K562 (cell line): ENCODE measurements at regions not wholly inside any gene's neighbourhood (a gene's known extent, or its start where the extent isn't known, plus 50 kb on each side); places are given as distances from the start of the nearest gene placed in this dataset.

Source experiments
- ATAC-seq: fragments of 200-7000 bp; cut with Tn5 transposase; 3 replicates; pipeline ENCODE4 v1.9.1; 2020; ENCODE audit warnings: moderate library complexity
- BruUV-seq: library from RNA; stranded (reverse); fragments of 400-500 nt; replicated peaks from 2 replicates; lab custom pipeline; 2021; lab: Mats Ljungman, UMichigan
- CTCF ChIA-PET: fragments of 300-600 bp; formaldehyde crosslinking; extraction: SDS; loops from one replicate; lab custom pipeline; 2021; ENCODE audit warnings: low intra/inter-chr PET ratio; lab: Yijun Ruan, JAX
- POLR2A ChIA-PET: fragments of 300-600, 350-650 bp; sonication (Branson Sonifier 250); formaldehyde crosslinking; extraction: SDS; loops from one replicate; lab custom pipeline; 2021; ENCODE audit warnings: antibody characterized with exemption, inconsistent platforms; lab: Yijun Ruan, JAX
- DNase-seq, 4 experiments: peaks; one replicate each; pipeline versions ENCODE4 v3.0.0 to v3.0.0-alpha.2; 2011 to 2018; ENCODE audit warnings: low spot score in 3 of 4, mixed read lengths in 3 of 4; ENCODE audit errors: extremely low read depth in 1 of 4
- FAIRE-seq: peaks from 2 replicates; lab custom pipeline; 2011; peaks lifted over from hg19 to GRCh38; lab: Jason Lieb, UNC
- H2AFZ ChIP-seq: 2 replicates; pipeline ENCODE4 v1.6.0; 2011; ENCODE audit warnings: low read depth, low read length, control low read depth, inconsistent platforms
- H3K27ac ChIP-seq: fragments of 200-600 bp; 3 replicates; pipeline ENCODE4 v1.8.0; 2011; ENCODE audit warnings: low read depth, mild to moderate bottlenecking, control low read depth, inconsistent platforms, low read length, moderate library complexity, mixed read lengths; ENCODE audit errors: extremely low read depth
- H3K27me3 ChIP-seq, 2 experiments: fragments of 300-600 bp in 1 of 2; 2 replicates in 1 of 2; 3 replicates in 1 of 2; pipeline versions ENCODE4 v1.6.0 to v1.8.0; 2011; ENCODE audit warnings: inconsistent platforms in 2 of 2, low read length in 2 of 2, mild to moderate bottlenecking in 1 of 2, mixed read lengths in 1 of 2, moderate library complexity in 1 of 2; ENCODE audit not compliant: control insufficient read depth in 2 of 2, insufficient read depth in 2 of 2
- H3K36me3 ChIP-seq: fragments of 300-600 bp; 3 replicates; pipeline ENCODE4 v1.8.0; 2011; ENCODE audit warnings: mild to moderate bottlenecking, low read length, inconsistent platforms; ENCODE audit not compliant: control insufficient read depth, insufficient read depth
- H3K4me1 ChIP-seq, 2 experiments: fragments of 200-600 bp in 1 of 2; replicated peaks in 1 of 2; 2 replicates in 1 of 2; 3 replicates in 1 of 2; pipeline versions ENCODE4 v1.5.1 to v1.8.0; 2011; ENCODE audit warnings: inconsistent platforms in 2 of 2, low read length in 2 of 2, mild to moderate bottlenecking in 1 of 2, mixed read lengths in 1 of 2, moderate library complexity in 1 of 2; ENCODE audit not compliant: control insufficient read depth in 2 of 2, insufficient read depth in 2 of 2
- H3K4me2 ChIP-seq: 2 replicates; pipeline ENCODE4 v1.6.1; 2011; ENCODE audit warnings: low read length, control low read depth, inconsistent platforms, mixed read lengths; ENCODE audit not compliant: insufficient read depth
- H3K4me3 ChIP-seq: fragments of 200-600 bp; sonication (generic), shearing (Covaris generic); 2 replicates; pipeline ENCODE4 v1.5.1; 2016; ENCODE audit warnings: control low read depth, inconsistent platforms
- H3K79me2 ChIP-seq: fragments of 200-600 bp; 3 replicates; pipeline ENCODE4 v1.8.0; 2011; ENCODE audit warnings: low read length, inconsistent platforms; ENCODE audit not compliant: control insufficient read depth, insufficient read depth
- H3K9ac ChIP-seq, 2 experiments: 2 replicates each; pipeline versions ENCODE4 v1.6.0 to v1.6.1; 2011; ENCODE audit warnings: low read depth in 2 of 2, low read length in 2 of 2, control low read depth in 1 of 2, inconsistent platforms in 1 of 2, mild to moderate bottlenecking in 1 of 2, mixed read lengths in 1 of 2; ENCODE audit not compliant: insufficient read depth in 1 of 2
- H3K9me1 ChIP-seq: one replicate; pipeline ENCODE4 v1.6.0; 2011; ENCODE audit warnings: inconsistent platforms, mild to moderate bottlenecking, low read length, moderate library complexity; ENCODE audit not compliant: control insufficient read depth, insufficient read depth
- H3K9me3 ChIP-seq: replicated peaks from 2 replicates; pipeline ENCODE4 v1.5.1; 2011; ENCODE audit warnings: low read depth, low read length, inconsistent platforms; ENCODE audit not compliant: control insufficient read depth, insufficient read depth
- H4K20me1 ChIP-seq: replicated peaks from 2 replicates; pipeline ENCODE4 v1.6.1; 2011; ENCODE audit warnings: low read length, inconsistent platforms, mixed read lengths; ENCODE audit not compliant: control insufficient read depth, insufficient read depth
- BACH1 ChIP-seq: fragments of 200-800 bp; sonication (Bioruptor generic); IDR thresholded peaks from 2 replicates; pipeline ENCODE4 v1.6.1; 2016; ENCODE audit warnings: missing genetic modification characterization, missing compliant biosample characterization
- BRCA1 ChIP-seq, 2 experiments: fragments of 450-650 bp in 1 of 2; sonication (generic) in 1 of 2; formaldehyde crosslinking in 1 of 2; IDR thresholded peaks; 2 replicates each; pipeline versions ENCODE4 v1.5.0 to v1.6.1; 2017 to 2020; ENCODE audit warnings: mild to moderate bottlenecking in 1 of 2, missing genetic modification reagents in 1 of 2
- CCNT2 ChIP-seq: IDR thresholded peaks from 2 replicates; pipeline ENCODE4 v1.6.1; 2011; ENCODE audit warnings: borderline replicate concordance, low read depth, mild to moderate bottlenecking, moderate library complexity, mixed read lengths, low read length; ENCODE audit not compliant: insufficient read length; ENCODE audit errors: extremely low read depth
- E2F1 ChIP-seq: sonication (generic); formaldehyde crosslinking; IDR thresholded peaks from 2 replicates; pipeline ENCODE4 v1.8.1; 2023; ENCODE audit warnings: mild to moderate bottlenecking, missing genetic modification reagents, moderate library complexity
- GATAD2B ChIP-seq: fragments of 450-650 bp; IDR thresholded peaks from 2 replicates; pipeline ENCODE4 v1.6.1; 2017; ENCODE audit warnings: mild to moderate bottlenecking, borderline replicate concordance
- MIER1 ChIP-seq: fragments of 450-650 bp; IDR thresholded peaks from 2 replicates; pipeline ENCODE4 v1.6.1; 2016; ENCODE audit warnings: antibody characterized with exemption, mild to moderate bottlenecking, low read depth
- MNT ChIP-seq, 2 experiments: fragments of 450-650 bp; conservative IDR thresholded peaks; 2 replicates each; pipeline ENCODE4 v1.6.1; 2017; ENCODE audit warnings: mild to moderate bottlenecking in 2 of 2, moderate library complexity in 2 of 2
- NFXL1 ChIP-seq: fragments of 450-650 bp; formaldehyde crosslinking; IDR thresholded peaks from 2 replicates; pipeline ENCODE4 v1.4.0; 2021; ENCODE audit warnings: mild to moderate bottlenecking
- RCOR1 ChIP-seq, 2 experiments: IDR thresholded peaks; 2 replicates each; pipeline ENCODE4 v1.6.1; 2012; ENCODE audit warnings: low read depth in 2 of 2, low read length in 2 of 2, borderline replicate concordance in 1 of 2, improper control_type of control experiment in 1 of 2
- SMARCA4 ChIP-seq: fragments of 450-650 bp; IDR thresholded peaks from 2 replicates; pipeline ENCODE4 v1.6.1; 2016
- ZBED1 ChIP-seq: IDR thresholded peaks from 2 replicates; pipeline ENCODE4 v1.6.1; 2014
- ZFP36 ChIP-seq: fragments of 150-350 bp; IDR thresholded peaks from 2 replicates; pipeline ENCODE4 v1.6.1; 2018; ENCODE audit warnings: low read length, low read depth; ENCODE audit not compliant: partially characterized antibody
- ZNF507 ChIP-seq: conservative IDR thresholded peaks from 2 replicates; pipeline ENCODE4 v1.6.1; 2017; ENCODE audit warnings: missing genetic modification characterization, missing compliant biosample characterization
- WGBS: fragments of 100-300 bp; shearing (Covaris generic); methylation state at CpG from one replicate; pipeline ENCODE4 v1.1.6; 2016; ENCODE audit warnings: low coverage, mixed read lengths; ENCODE audit not compliant: insufficient coverage; ENCODE audit errors: missing lambda C conversion rate; 5-methylcytosine and 5-hydroxymethylcytosine counted together
- in situ Hi-C: fragments of 300-500 bp; cut with MboI; formaldehyde crosslinking; loops from 4 replicates; pipeline ENCODE4 v1.15.0; 2018; ENCODE audit warnings: inconsistent platforms, mixed read lengths
- intact Hi-C: fragments of 100-400 bp; cut with micrococcal nuclease; formaldehyde crosslinking; loops from 2 replicates; pipeline ENCODE4 v1.14.2; 2022
- TF ChIP-seq, protein P1 (sequence below): sonication (generic); formaldehyde crosslinking; IDR thresholded peaks from 2 replicates; pipeline ENCODE4 v1.8.1; 2022; ENCODE audit warnings: missing genetic modification reagents
- TF ChIP-seq, protein P2 (sequence below): fragments of 250-450 bp; sonication (Bioruptor Pico); IDR thresholded peaks from 2 replicates; pipeline ENCODE4 v1.4.0; 2020; ENCODE audit warnings: borderline replicate concordance
- TF ChIP-seq, protein P3 (sequence below): sonication (generic); formaldehyde crosslinking; IDR thresholded peaks from 2 replicates; pipeline ENCODE4 v1.8.0; 2022; ENCODE audit warnings: missing genetic modification reagents, mild to moderate bottlenecking, moderate library complexity, borderline replicate concordance

- intact Hi-C loops, result no loop called here
- no peak for TF ChIP-seq ZBED1
- no peak for TF ChIP-seq GATAD2B
- TF ChIP-seq, protein P1, sequence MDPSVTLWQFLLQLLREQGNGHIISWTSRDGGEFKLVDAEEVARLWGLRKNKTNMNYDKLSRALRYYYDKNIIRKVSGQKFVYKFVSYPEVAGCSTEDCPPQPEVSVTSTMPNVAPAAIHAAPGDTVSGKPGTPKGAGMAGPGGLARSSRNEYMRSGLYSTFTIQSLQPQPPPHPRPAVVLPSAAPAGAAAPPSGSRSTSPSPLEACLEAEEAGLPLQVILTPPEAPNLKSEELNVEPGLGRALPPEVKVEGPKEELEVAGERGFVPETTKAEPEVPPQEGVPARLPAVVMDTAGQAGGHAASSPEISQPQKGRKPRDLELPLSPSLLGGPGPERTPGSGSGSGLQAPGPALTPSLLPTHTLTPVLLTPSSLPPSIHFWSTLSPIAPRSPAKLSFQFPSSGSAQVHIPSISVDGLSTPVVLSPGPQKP (CRISPR knock-in tag), result no peak
- no peak for TF ChIP-seq MIER1
- no peak for TF ChIP-seq BRCA1 (IDR thresholded peaks at IDR 0.05)
- TF ChIP-seq BRCA1 (CRISPR knock-in tag; IDR thresholded peaks at IDR 0.05), result no peak
- TF ChIP-seq SMARCA4, result no peak
- TF ChIP-seq RCOR1 (IDR thresholded peaks at IDR 0.05; ENCODE audit: borderline replicate concordance in 1 of 2, low read depth in 2 of 2, low read length in 2 of 2), result no peak
- no peak for TF ChIP-seq CCNT2
- TF ChIP-seq ZFP36, result no peak
- TF ChIP-seq MNT (conservative IDR thresholded peaks at IDR 0.05), result no peak
- no peak for TF ChIP-seq E2F1
- no peak for TF ChIP-seq NFXL1 (CRISPR knock-in tag)
- no peak for TF ChIP-seq BACH1
- TF ChIP-seq, protein P2, sequence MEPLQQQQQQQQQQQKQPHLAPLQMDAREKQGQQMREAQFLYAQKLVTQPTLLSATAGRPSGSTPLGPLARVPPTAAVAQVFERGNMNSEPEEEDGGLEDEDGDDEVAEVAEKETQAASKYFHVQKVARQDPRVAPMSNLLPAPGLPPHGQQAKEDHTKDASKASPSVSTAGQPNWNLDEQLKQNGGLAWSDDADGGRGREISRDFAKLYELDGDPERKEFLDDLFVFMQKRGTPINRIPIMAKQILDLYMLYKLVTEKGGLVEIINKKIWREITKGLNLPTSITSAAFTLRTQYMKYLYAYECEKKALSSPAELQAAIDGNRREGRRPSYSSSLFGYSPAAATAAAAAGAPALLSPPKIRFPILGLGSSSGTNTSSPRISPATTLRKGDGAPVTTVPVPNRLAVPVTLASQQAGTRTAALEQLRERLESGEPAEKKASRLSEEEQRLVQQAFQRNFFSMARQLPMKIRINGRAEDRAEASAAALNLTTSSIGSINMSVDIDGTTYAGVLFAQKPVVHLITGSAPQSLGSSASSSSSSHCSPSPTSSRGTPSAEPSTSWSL, result no peak
- TF ChIP-seq ZNF507 (tag), result no peak
- TF ChIP-seq, protein P3, sequence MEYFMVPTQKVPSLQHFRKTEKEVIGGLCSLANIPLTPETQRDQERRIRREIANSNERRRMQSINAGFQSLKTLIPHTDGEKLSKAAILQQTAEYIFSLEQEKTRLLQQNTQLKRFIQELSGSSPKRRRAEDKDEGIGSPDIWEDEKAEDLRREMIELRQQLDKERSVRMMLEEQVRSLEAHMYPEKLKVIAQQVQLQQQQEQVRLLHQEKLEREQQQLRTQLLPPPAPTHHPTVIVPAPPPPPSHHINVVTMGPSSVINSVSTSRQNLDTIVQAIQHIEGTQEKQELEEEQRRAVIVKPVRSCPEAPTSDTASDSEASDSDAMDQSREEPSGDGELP (CRISPR knock-in tag), result no peak
Measured at GRCh38 chr7:25812086-25812850, 339.7 kb upstream of the NFE2L3 start.

More at GRCh38 chr7:25812086-25812850, 339.7 kb upstream of the NFE2L3 start:
- Histone ChIP-seq H4K20me1 (no peaks in the 10 kb centered on the region), H3K27ac (no peak overlapping the region), H3K9me3 (no peaks in the 10 kb centered on the region), H3K9ac (no peak overlapping the region), H3K36me3 (no peaks in the 10 kb centered on the region), H3K9me1 (no peaks in the 10 kb centered on the region), H2AFZ (no peak overlapping the region), H3K4me2 (no peak overlapping the region), H3K79me2 (no peaks in the 10 kb centered on the region), H3K4me3 (no peak overlapping the region), H3K4me1 (no peaks in the 10 kb centered on the region), H3K27me3 (peaks cover 13 to 16% of the 10 kb centered on the region in 2 experiments; a peak in 2 of 5 replicates)
- ChIA-PET POLR2A (no interaction called here), CTCF (no interaction called here)
- no TSS peak for BruUV-seq
- FAIRE-seq, result no peak
- in situ Hi-C loops, result no loop called here
- ATAC-seq, result no peak
- 1% methylated on average over 9 of the region's 9 CpGs for WGBS
- DNase-seq, result no peak
